Lower leg skin (tissue), 3 donors: ENCODE measurements at regions not wholly inside any gene's neighbourhood (a gene's known extent, or its start where the extent isn't known, plus 50 kb on each side); places are given as distances from the start of the nearest gene placed in this dataset.

Source experiments
- POLR2A ChIP-seq, 2 donors: fragments of 450-650 bp; IDR thresholded peaks; one replicate each; pipeline ENCODE4 v1.6.1; 2016 to 2017; ENCODE audit warnings: antibody characterized with exemption in 2 of 2, mild to moderate bottlenecking in 1 of 2, moderate library complexity in 1 of 2
- TF ChIP-seq, protein P1 (sequence below), 3 donors: fragments of 450-650 bp; IDR thresholded peaks; one replicate each; pipeline ENCODE4 v1.5.1; 2016; ENCODE audit warnings: antibody characterized with exemption in 3 of 3, mild to moderate bottlenecking in 3 of 3, moderate library complexity in 2 of 3

DNA sequence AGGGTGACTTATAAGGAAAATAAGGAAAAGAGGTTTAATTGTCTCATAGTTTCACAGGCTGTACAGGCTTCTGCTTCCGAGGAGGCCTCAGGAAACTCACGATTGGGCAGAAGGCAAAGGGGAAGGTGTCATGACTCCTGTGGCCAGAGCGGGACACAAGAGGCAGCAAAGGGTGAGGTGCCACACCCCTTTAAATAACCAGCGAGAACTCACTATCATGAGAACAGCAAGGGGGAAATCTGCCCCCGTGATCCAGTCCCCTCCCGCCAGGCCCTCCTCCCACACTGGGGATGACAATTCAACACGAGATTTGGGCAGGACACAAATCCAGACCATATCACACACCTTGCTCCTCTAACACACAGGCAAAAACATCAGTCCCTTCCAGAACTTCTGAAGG, 254.0 kb downstream of the DLL1 start:
- no peak for TF ChIP-seq POLR2A (IDR thresholded peaks at IDR 0.05)
- TF ChIP-seq, protein P1, sequence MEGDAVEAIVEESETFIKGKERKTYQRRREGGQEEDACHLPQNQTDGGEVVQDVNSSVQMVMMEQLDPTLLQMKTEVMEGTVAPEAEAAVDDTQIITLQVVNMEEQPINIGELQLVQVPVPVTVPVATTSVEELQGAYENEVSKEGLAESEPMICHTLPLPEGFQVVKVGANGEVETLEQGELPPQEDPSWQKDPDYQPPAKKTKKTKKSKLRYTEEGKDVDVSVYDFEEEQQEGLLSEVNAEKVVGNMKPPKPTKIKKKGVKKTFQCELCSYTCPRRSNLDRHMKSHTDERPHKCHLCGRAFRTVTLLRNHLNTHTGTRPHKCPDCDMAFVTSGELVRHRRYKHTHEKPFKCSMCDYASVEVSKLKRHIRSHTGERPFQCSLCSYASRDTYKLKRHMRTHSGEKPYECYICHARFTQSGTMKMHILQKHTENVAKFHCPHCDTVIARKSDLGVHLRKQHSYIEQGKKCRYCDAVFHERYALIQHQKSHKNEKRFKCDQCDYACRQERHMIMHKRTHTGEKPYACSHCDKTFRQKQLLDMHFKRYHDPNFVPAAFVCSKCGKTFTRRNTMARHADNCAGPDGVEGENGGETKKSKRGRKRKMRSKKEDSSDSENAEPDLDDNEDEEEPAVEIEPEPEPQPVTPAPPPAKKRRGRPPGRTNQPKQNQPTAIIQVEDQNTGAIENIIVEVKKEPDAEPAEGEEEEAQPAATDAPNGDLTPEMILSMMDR (IDR thresholded peaks at IDR 0.05): no peak
